ENCODE measurements at regions not wholly inside any gene's neighbourhood (a gene's known extent, or its start where the extent isn't known, plus 50 kb on each side); places are given as distances from the start of the nearest gene placed in this dataset.

DNA sequence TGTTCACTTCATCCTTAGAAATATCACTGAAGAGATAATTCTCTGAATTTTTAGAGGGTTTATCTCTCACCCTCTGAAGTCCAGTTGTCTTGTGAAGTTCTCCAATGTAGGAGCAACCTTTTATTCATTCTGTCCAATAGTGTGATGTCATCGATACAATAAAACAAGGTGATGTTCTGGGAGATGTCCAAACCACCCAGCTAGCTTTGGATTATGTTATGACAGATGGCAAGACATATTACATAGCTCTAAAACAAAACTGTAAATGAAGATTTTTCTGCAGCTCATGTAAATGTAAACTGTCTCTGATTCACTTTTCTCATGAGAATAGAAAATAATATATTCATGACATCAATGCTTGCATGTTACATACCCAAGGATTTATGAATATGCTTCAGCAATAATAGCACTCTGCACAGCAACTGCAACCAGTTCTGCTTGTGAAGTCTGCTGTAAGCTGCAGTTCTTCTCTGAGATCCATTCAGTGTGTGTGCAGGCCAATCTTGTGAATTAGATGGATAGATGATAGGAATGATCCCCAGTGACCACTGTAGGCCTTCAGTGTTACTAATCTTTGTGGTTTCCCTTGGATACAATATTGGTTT, 172.6 kb upstream of the CDH12 start:
- TF ChIP-seq, protein P1, sequence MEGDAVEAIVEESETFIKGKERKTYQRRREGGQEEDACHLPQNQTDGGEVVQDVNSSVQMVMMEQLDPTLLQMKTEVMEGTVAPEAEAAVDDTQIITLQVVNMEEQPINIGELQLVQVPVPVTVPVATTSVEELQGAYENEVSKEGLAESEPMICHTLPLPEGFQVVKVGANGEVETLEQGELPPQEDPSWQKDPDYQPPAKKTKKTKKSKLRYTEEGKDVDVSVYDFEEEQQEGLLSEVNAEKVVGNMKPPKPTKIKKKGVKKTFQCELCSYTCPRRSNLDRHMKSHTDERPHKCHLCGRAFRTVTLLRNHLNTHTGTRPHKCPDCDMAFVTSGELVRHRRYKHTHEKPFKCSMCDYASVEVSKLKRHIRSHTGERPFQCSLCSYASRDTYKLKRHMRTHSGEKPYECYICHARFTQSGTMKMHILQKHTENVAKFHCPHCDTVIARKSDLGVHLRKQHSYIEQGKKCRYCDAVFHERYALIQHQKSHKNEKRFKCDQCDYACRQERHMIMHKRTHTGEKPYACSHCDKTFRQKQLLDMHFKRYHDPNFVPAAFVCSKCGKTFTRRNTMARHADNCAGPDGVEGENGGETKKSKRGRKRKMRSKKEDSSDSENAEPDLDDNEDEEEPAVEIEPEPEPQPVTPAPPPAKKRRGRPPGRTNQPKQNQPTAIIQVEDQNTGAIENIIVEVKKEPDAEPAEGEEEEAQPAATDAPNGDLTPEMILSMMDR (IDR thresholded peaks at IDR 0.05): no peak
- TF ChIP-seq POLR2A (IDR thresholded peaks at IDR 0.05) (no peak), EP300 (IDR thresholded peaks at IDR 0.05) (no peak)
